ENCODE measurements at regions not wholly inside any gene's neighbourhood (a gene's known extent, or its start where the extent isn't known, plus 50 kb on each side); places are given as distances from the start of the nearest gene placed in this dataset.
"Not testable (repeated sequence)": the region's sequence is repeated elsewhere in the genome, so short reads cannot be mapped to it uniquely, and the experiment has no call there.

- peak in 1 of 2 experiments; percentile 35 for DNase-seq
These were observed 936.6 kb upstream of the PTPRD start for GRCh38 chr9:11549311-11549794.

GRCh38 chr9:11551106-11551505, 938.3 kb upstream of the PTPRD start:
- DNase-seq: no peak

GRCh38 chr9:11558043-11558442, 945.2 kb upstream of the PTPRD start:
- DNase-seq: no peak

GRCh38 chr9:11559001-11559776, 946.4 kb upstream of the PTPRD start:
- peak in 1 of 2 experiments; percentile 27 for DNase-seq

- no peak for DNase-seq
These were observed 964.7 kb upstream of the PTPRD start for GRCh38 chr9:11577522-11577921.

- DNase-seq: no peak
These were observed 983.0 kb upstream of the PTPRD start for GRCh38 chr9:11595756-11596155.

GRCh38 chr9:11618241-11618805, 1005.5 kb upstream of the PTPRD start:
- no peak for DNase-seq

- DNase-seq: peak in 1 of 2 experiments; percentile 67
These were observed 1019.9 kb upstream of the PTPRD start for GRCh38 chr9:11632691-11633090.

- no peak for DNase-seq
These were observed 1034.0 kb upstream of the PTPRD start for GRCh38 chr9:11646831-11647230.

- no peak for DNase-seq
These were observed 1039.3 kb upstream of the TYRP1 start for GRCh38 chr9:11653867-11654266.

- no peak for DNase-seq
These were observed 1029.3 kb upstream of the TYRP1 start for GRCh38 chr9:11663913-11664312.

GRCh38 chr9:11676821-11677220, 1016.4 kb upstream of the TYRP1 start:
- DNase-seq: no peak

- peak in 1 of 2 experiments; percentile 4 for DNase-seq
These were observed 1006.5 kb upstream of the TYRP1 start for GRCh38 chr9:11686733-11687132.

GRCh38 chr9:11697126-11697525, 996.1 kb upstream of the TYRP1 start:
- DNase-seq: no peak

GRCh38 chr9:11701706-11702105, 991.5 kb upstream of the TYRP1 start:
- no peak for DNase-seq

- no peak for DNase-seq
These were observed 990.6 kb upstream of the TYRP1 start for GRCh38 chr9:11702548-11702947.

- not testable (repeated sequence) for DNase-seq
These were observed 989.0 kb upstream of the TYRP1 start for GRCh38 chr9:11704198-11704597.

- DNase-seq: no peak
These were observed 984.3 kb upstream of the TYRP1 start for GRCh38 chr9:11708899-11709298.

- DNase-seq: no peak
These were observed 983.6 kb upstream of the TYRP1 start for GRCh38 chr9:11709567-11709966.

GRCh38 chr9:11713077-11713476, 980.1 kb upstream of the TYRP1 start:
- no peak for DNase-seq

- no peak for DNase-seq
These were observed 970.2 kb upstream of the TYRP1 start for GRCh38 chr9:11722957-11723356.

- DNase-seq: no peak
These were observed 966.5 kb upstream of the TYRP1 start for GRCh38 chr9:11726659-11727058.

- DNase-seq: peak in 1 of 2 experiments; percentile 13
These were observed 957.8 kb upstream of the TYRP1 start for GRCh38 chr9:11735391-11735790.

GRCh38 chr9:11742471-11742870, 950.7 kb upstream of the TYRP1 start:
- DNase-seq: no peak

GRCh38 chr9:11743356-11743755, 949.8 kb upstream of the TYRP1 start:
- DNase-seq: no peak
